H9 (cell line): ENCODE measurements at regions not wholly inside any gene's neighbourhood (a gene's known extent, or its start where the extent isn't known, plus 50 kb on each side); places are given as distances from the start of the nearest gene placed in this dataset.

ENCODE experiments used
- DNase-seq: peaks from one replicate; pipeline ENCODE4 v3.0.0-alpha.2; 2017
- H2AFZ ChIP-seq: one replicate; pipeline ENCODE4 v1.6.1; 2013; ENCODE audit warnings: mild to moderate bottlenecking, low read length, control low read depth, moderate library complexity
- H2AK5ac ChIP-seq: 2 replicates; pipeline ENCODE4 v1.6.1; 2013; ENCODE audit warnings: low read length, control low read depth, mixed read lengths; ENCODE audit not compliant: insufficient read length
- H2BK120ac ChIP-seq: one replicate; pipeline ENCODE4 v1.6.1; 2013; ENCODE audit warnings: low read depth, mild to moderate bottlenecking, low read length, control low read depth, inconsistent platforms; ENCODE audit not compliant: poor library complexity, severe bottlenecking
- H2BK12ac ChIP-seq: 2 replicates; pipeline ENCODE4 v1.6.1; 2013; ENCODE audit warnings: low read length, control low read depth, mixed read lengths, low read depth; ENCODE audit not compliant: insufficient read length
- H2BK15ac ChIP-seq: 2 replicates; pipeline ENCODE4 v1.6.1; 2013; ENCODE audit warnings: low read depth, low read length, control low read depth
- H2BK20ac ChIP-seq: one replicate; pipeline ENCODE4 v1.6.1; 2013; ENCODE audit warnings: low read depth, mild to moderate bottlenecking, low read length, control low read depth, inconsistent platforms; ENCODE audit not compliant: poor library complexity, severe bottlenecking
- H2BK5ac ChIP-seq: 2 replicates; pipeline ENCODE4 v1.6.1; 2013; ENCODE audit warnings: low read length, control low read depth, mixed read lengths; ENCODE audit not compliant: insufficient read length
- H3K14ac ChIP-seq: 2 replicates; pipeline ENCODE4 v1.6.1; 2013; ENCODE audit warnings: low read length, control low read depth; ENCODE audit not compliant: insufficient read depth
- H3K18ac ChIP-seq: 2 replicates; pipeline ENCODE4 v1.6.1; 2013; ENCODE audit warnings: low read depth, mild to moderate bottlenecking, mixed read lengths, low read length, control low read depth; ENCODE audit not compliant: insufficient read length
- H3K23ac ChIP-seq: 2 replicates; pipeline ENCODE4 v1.6.1; 2013; ENCODE audit warnings: low read length, control low read depth, mixed read lengths, low read depth; ENCODE audit not compliant: insufficient read length
- H3K23me2 ChIP-seq: 2 replicates; pipeline ENCODE4 v1.6.1; 2013; ENCODE audit warnings: low read depth, mild to moderate bottlenecking, mixed read lengths, low read length, control low read depth; ENCODE audit not compliant: insufficient read length, poor library complexity, severe bottlenecking
- H3K27ac ChIP-seq: 2 replicates; pipeline ENCODE4 v1.5.1; 2013; ENCODE audit warnings: low read length, control low read depth, mixed read lengths, low read depth; ENCODE audit not compliant: insufficient read length
- H3K27me3 ChIP-seq: 2 replicates; pipeline ENCODE4 v1.6.1; 2013; ENCODE audit warnings: low read length, control low read depth, inconsistent platforms; ENCODE audit not compliant: insufficient read depth
- H3K4ac ChIP-seq: 2 replicates; pipeline ENCODE4 v1.6.1; 2013; ENCODE audit warnings: low read depth, mild to moderate bottlenecking, control low read depth, inconsistent platforms, low read length, moderate library complexity
- H3K4me1 ChIP-seq: 2 replicates; pipeline ENCODE4 v1.6.1; 2013; ENCODE audit warnings: low read length, control low read depth, inconsistent platforms; ENCODE audit not compliant: insufficient read depth
- H3K4me2 ChIP-seq: 2 replicates; pipeline ENCODE4 v1.6.1; 2013; ENCODE audit warnings: low read length, control low read depth, mixed read lengths; ENCODE audit not compliant: insufficient read length, insufficient read depth
- H3K56ac ChIP-seq: 2 replicates; pipeline ENCODE4 v1.6.1; 2013; ENCODE audit warnings: low read depth, mild to moderate bottlenecking, mixed read lengths, low read length, control low read depth; ENCODE audit not compliant: insufficient read length
- H3K79me1 ChIP-seq: 2 replicates; pipeline ENCODE4 v1.6.1; 2013; ENCODE audit warnings: low read depth, mild to moderate bottlenecking, moderate library complexity, low read length, control low read depth, inconsistent platforms; ENCODE audit not compliant: insufficient read depth, poor library complexity, severe bottlenecking
- H3K79me2 ChIP-seq: 2 replicates; pipeline ENCODE4 v1.6.1; 2013; ENCODE audit warnings: low read length, control low read depth, inconsistent platforms; ENCODE audit not compliant: insufficient read depth
- H3K9ac ChIP-seq: 2 replicates; pipeline ENCODE4 v1.6.1; 2013; ENCODE audit warnings: low read length, control low read depth, mixed read lengths; ENCODE audit not compliant: insufficient read length; ENCODE audit errors: extremely low read depth
- H3K9me3 ChIP-seq: one replicate; pipeline ENCODE4 v1.6.1; 2013; ENCODE audit warnings: low read depth, low read length, inconsistent platforms; ENCODE audit not compliant: control insufficient read depth
- H3T11ph ChIP-seq: one replicate; pipeline ENCODE4 v1.6.1; 2013; ENCODE audit warnings: mild to moderate bottlenecking, low read length, control low read depth, inconsistent platforms
- H4K20me1 ChIP-seq: one replicate; pipeline ENCODE4 v1.6.1; 2013; ENCODE audit not compliant: control insufficient read depth, insufficient read length, insufficient read depth
- H4K5ac ChIP-seq: 2 replicates; pipeline ENCODE4 v1.6.1; 2013; ENCODE audit warnings: low read depth, mild to moderate bottlenecking, mixed read lengths, low read length, control low read depth; ENCODE audit not compliant: insufficient read length
- H4K8ac ChIP-seq: replicated peaks from 2 replicates; pipeline ENCODE4 v1.6.1; 2013; ENCODE audit warnings: low read length, control low read depth, mixed read lengths, low read depth; ENCODE audit not compliant: insufficient read length
- H4K91ac ChIP-seq: 2 replicates; pipeline ENCODE4 v1.6.1; 2013; ENCODE audit warnings: low read depth, mild to moderate bottlenecking, moderate library complexity, mixed read lengths, low read length, control low read depth; ENCODE audit not compliant: insufficient read length
- H3K27ac Mint-ChIP-seq, 3 experiments: 2 replicates in 2 of 3; 3 replicates in 1 of 3; pipeline ENCODE4 v1.8.0; 2020 to 2021; ENCODE audit warnings: mixed read lengths in 3 of 3, mild to moderate bottlenecking in 1 of 3, moderate library complexity in 1 of 3
- H3K27me3 Mint-ChIP-seq: 2 replicates; pipeline ENCODE4 v1.8.0; 2021; ENCODE audit warnings: low read depth, mild to moderate bottlenecking, moderate library complexity, mixed read lengths
- H3K36me3 Mint-ChIP-seq, 3 experiments: 2 replicates in 2 of 3; 3 replicates in 1 of 3; pipeline ENCODE4 v1.8.0; 2020 to 2021; ENCODE audit warnings: low read depth in 3 of 3, mixed read lengths in 3 of 3; ENCODE audit not compliant: insufficient read depth in 1 of 3
- H3K4me1 Mint-ChIP-seq, 2 experiments: 2 replicates each; pipeline ENCODE4 v1.8.0; 2020; ENCODE audit warnings: mixed read lengths in 2 of 2
- H3K4me3 Mint-ChIP-seq, 2 experiments: 2 replicates in 1 of 2; 3 replicates in 1 of 2; pipeline ENCODE4 v1.8.0; 2020 to 2021; ENCODE audit warnings: mild to moderate bottlenecking in 2 of 2, mixed read lengths in 2 of 2, moderate library complexity in 1 of 2
- H3K9me3 Mint-ChIP-seq, 2 experiments: 2 replicates in 1 of 2; 3 replicates in 1 of 2; pipeline ENCODE4 v1.8.0; 2020; ENCODE audit warnings: mild to moderate bottlenecking in 2 of 2, mixed read lengths in 2 of 2, moderate library complexity in 1 of 2
- CTCF ChIP-seq: fragments of 200-600 bp; sonication (generic); conservative IDR thresholded peaks from 3 replicates; pipeline ENCODE4 v1.8.0; 2021; ENCODE audit warnings: antibody characterized with exemption, mild to moderate bottlenecking
- WGBS: extraction: QIAGEN DNeasy Blood & Tissue Kit; methylation state at CpG from one replicate; pipeline ENCODE4 v1.1.7; 2013; ENCODE audit warnings: missing lambda C conversion rate, low lambda C conversion rate, mixed read lengths; ENCODE audit not compliant: insufficient read length; ENCODE audit errors: extremely low coverage; 5-methylcytosine and 5-hydroxymethylcytosine counted together

GRCh38 chr5:92761585-92761984 is 819.4 kb downstream of the NR2F1-AS1 start:
- H3K79me1 ChIP-seq = no peaks in the 10 kb centered on the region
- Mint-ChIP-seq H3K27ac (no peak overlapping the region), H3K4me3 (no peak overlapping the region), H3K4me1 (peaks cover 2 to 3% of the 10 kb centered on the region in 2 experiments; a peak in 2 of 4 replicates), H3K36me3 (no peaks in the 10 kb centered on the region; a peak in 1 of 7 replicates), H3K9me3 (no peaks in the 10 kb centered on the region), H3K27me3 (no peaks in the 10 kb centered on the region)
- no peaks in the 10 kb centered on the region for H4K20me1 ChIP-seq
- no peak overlapping the region for H3K23ac ChIP-seq
- no peak overlapping the region for H2AFZ ChIP-seq
- H3K9me3 ChIP-seq = no peaks in the 10 kb centered on the region
- H3T11ph ChIP-seq = no peak overlapping the region
- no peak overlapping the region for H3K4me2 ChIP-seq
- H3K14ac ChIP-seq = no peak overlapping the region
- WGBS = no CpG with 5 or more reads among the region's 2 CpGs
- no peak for TF ChIP-seq CTCF
- H2BK12ac ChIP-seq = no peak overlapping the region
- DNase-seq = no peak
- H4K91ac ChIP-seq = no peak overlapping the region
- H2BK15ac ChIP-seq = no peak overlapping the region
- H2AK5ac ChIP-seq = no peak overlapping the region
- no peak overlapping the region for H3K9ac ChIP-seq
- no peak overlapping the region for H2BK20ac ChIP-seq
- no peak overlapping the region for H2BK5ac ChIP-seq
- H3K27ac ChIP-seq = no peak overlapping the region
- no peak overlapping the region for H3K4ac ChIP-seq
- no peaks in the 10 kb centered on the region for H3K23me2 ChIP-seq
- H3K56ac ChIP-seq = no peak overlapping the region
- no peak overlapping the region for H4K5ac ChIP-seq
- no peak overlapping the region for H2BK120ac ChIP-seq
- no peak overlapping the region for H4K8ac ChIP-seq
- H3K18ac ChIP-seq = no peak overlapping the region
- H3K27me3 ChIP-seq = no peaks in the 10 kb centered on the region
- no peaks in the 10 kb centered on the region for H3K79me2 ChIP-seq
- H3K4me1 ChIP-seq = no peaks in the 10 kb centered on the region
